ENCODE measurements at regions not wholly inside any gene's neighbourhood (a gene's known extent, or its start where the extent isn't known, plus 50 kb on each side); places are given as distances from the start of the nearest gene placed in this dataset.
"Not testable (repeated sequence)": the region's sequence is repeated elsewhere in the genome, so short reads cannot be mapped to it uniquely, and the experiment has no call there.

GRCh38 chr22:49383909-49384308, 443.8 kb downstream of the BRD1 start:
- H3K4me3 ChIP-seq (ENCODE audit: low read length); H3K9me3 ChIP-seq (ENCODE audit: low read depth, low read length); H3K27me3 ChIP-seq (ENCODE audit: insufficient read depth, low read length); H3K4me1 ChIP-seq (ENCODE audit: insufficient read depth, low read length): not testable (repeated sequence)

GRCh38 chr22:49382451-49382735, 445.3 kb downstream of the BRD1 start:
- Histone ChIP-seq H3K4me3 (ENCODE audit: low read length) (no peak overlapping the region), H3K27me3 (ENCODE audit: insufficient read depth, low read length) (no peaks in the 10 kb centered on the region), H3K4me1 (ENCODE audit: insufficient read depth, low read length) (no peaks in the 10 kb centered on the region), H3K9me3 (ENCODE audit: low read depth, low read length) (no peaks in the 10 kb centered on the region)

- H3K27me3 ChIP-seq (ENCODE audit: insufficient read depth, low read length), result no peaks in the 10 kb centered on the region
- H3K9me3 ChIP-seq (ENCODE audit: low read depth, low read length), result no peaks in the 10 kb centered on the region
- H3K4me1 ChIP-seq (ENCODE audit: insufficient read depth, low read length), result no peaks in the 10 kb centered on the region
- no peak overlapping the region for H3K4me3 ChIP-seq (ENCODE audit: low read length)
Observed at GRCh38 chr22:49381595-49382450, 445.9 kb downstream of the BRD1 start.

- Histone ChIP-seq H3K9me3 (ENCODE audit: low read depth, low read length) (no peaks in the 10 kb centered on the region), H3K4me3 (ENCODE audit: low read length) (no peak overlapping the region)
Observed at GRCh38 chr22:49380828-49381114, 446.9 kb downstream of the BRD1 start.

GRCh38 chr22:49380095-49380827, 447.4 kb downstream of the BRD1 start:
- H3K27me3 ChIP-seq (ENCODE audit: insufficient read depth, low read length), result no peaks in the 10 kb centered on the region
- H3K4me1 ChIP-seq (ENCODE audit: insufficient read depth, low read length), result no peaks in the 10 kb centered on the region
- no peaks in the 10 kb centered on the region for H3K9me3 ChIP-seq (ENCODE audit: low read depth, low read length)
- H3K4me3 ChIP-seq (ENCODE audit: low read length), result no peak overlapping the region

More at GRCh38 chr22:49380828-49381114, 446.9 kb downstream of the BRD1 start:
- Histone ChIP-seq H3K4me1 (ENCODE audit: insufficient read depth, low read length) (no peaks in the 10 kb centered on the region), H3K27me3 (ENCODE audit: insufficient read depth, low read length) (no peaks in the 10 kb centered on the region)

GRCh38 chr22:49377306-49377705, 450.4 kb downstream of the BRD1 start:
- Histone ChIP-seq H3K4me3 (ENCODE audit: low read length) (no peak overlapping the region), H3K9me3 (ENCODE audit: low read depth, low read length) (no peaks in the 10 kb centered on the region), H3K27me3 (ENCODE audit: insufficient read depth, low read length) (no peaks in the 10 kb centered on the region), H3K4me1 (ENCODE audit: insufficient read depth, low read length) (no peaks in the 10 kb centered on the region)

- no peaks in the 10 kb centered on the region for H3K4me1 ChIP-seq (ENCODE audit: insufficient read depth, low read length)
- H3K9me3 ChIP-seq (ENCODE audit: low read depth, low read length), result no peaks in the 10 kb centered on the region
- H3K27me3 ChIP-seq (ENCODE audit: insufficient read depth, low read length), result no peaks in the 10 kb centered on the region
- no peak overlapping the region for H3K4me3 ChIP-seq (ENCODE audit: low read length)
Observed at GRCh38 chr22:49373801-49374226, 453.9 kb downstream of the BRD1 start.

GRCh38 chr22:49373289-49373666, 454.4 kb downstream of the BRD1 start:
- Histone ChIP-seq H3K27me3 (ENCODE audit: insufficient read depth, low read length) (no peaks in the 10 kb centered on the region), H3K4me1 (ENCODE audit: insufficient read depth, low read length) (no peaks in the 10 kb centered on the region), H3K9me3 (ENCODE audit: low read depth, low read length) (no peaks in the 10 kb centered on the region), H3K4me3 (ENCODE audit: low read length) (no peak overlapping the region)

GRCh38 chr22:49372530-49373288, 455.0 kb downstream of the BRD1 start:
- H3K27me3 ChIP-seq (ENCODE audit: insufficient read depth, low read length), result no peaks in the 10 kb centered on the region
- H3K4me3 ChIP-seq (ENCODE audit: low read length), result no peak overlapping the region

GRCh38 chr22:49372111-49372529, 455.6 kb downstream of the BRD1 start:
- no peak overlapping the region for H3K4me3 ChIP-seq (ENCODE audit: low read length)
- no peaks in the 10 kb centered on the region for H3K9me3 ChIP-seq (ENCODE audit: low read depth, low read length)
- no peaks in the 10 kb centered on the region for H3K4me1 ChIP-seq (ENCODE audit: insufficient read depth, low read length)
- no peaks in the 10 kb centered on the region for H3K27me3 ChIP-seq (ENCODE audit: insufficient read depth, low read length)

More at GRCh38 chr22:49372530-49373288, 455.0 kb downstream of the BRD1 start:
- no peaks in the 10 kb centered on the region for H3K9me3 ChIP-seq (ENCODE audit: low read depth, low read length)
- no peaks in the 10 kb centered on the region for H3K4me1 ChIP-seq (ENCODE audit: insufficient read depth, low read length)

- no peaks in the 10 kb centered on the region for H3K9me3 ChIP-seq (ENCODE audit: low read depth, low read length)
- no peak overlapping the region for H3K4me3 ChIP-seq (ENCODE audit: low read length)
- no peaks in the 10 kb centered on the region for H3K4me1 ChIP-seq (ENCODE audit: insufficient read depth, low read length)
- H3K27me3 ChIP-seq (ENCODE audit: insufficient read depth, low read length), result no peaks in the 10 kb centered on the region
Observed at GRCh38 chr22:49371325-49372110, 456.2 kb downstream of the BRD1 start.

GRCh38 chr22:49370627-49371301, 456.9 kb downstream of the BRD1 start:
- Histone ChIP-seq H3K9me3 (ENCODE audit: low read depth, low read length) (no peaks in the 10 kb centered on the region), H3K4me3 (ENCODE audit: low read length) (no peak overlapping the region), H3K4me1 (ENCODE audit: insufficient read depth, low read length) (no peaks in the 10 kb centered on the region), H3K27me3 (ENCODE audit: insufficient read depth, low read length) (no peaks in the 10 kb centered on the region)

- H3K9me3 ChIP-seq (ENCODE audit: low read depth, low read length), result no peaks in the 10 kb centered on the region
Observed at GRCh38 chr22:49369726-49370626, 457.7 kb downstream of the BRD1 start.

More at GRCh38 chr22:49369726-49370626, 457.7 kb downstream of the BRD1 start:
- Histone ChIP-seq H3K4me1 (ENCODE audit: insufficient read depth, low read length) (no peaks in the 10 kb centered on the region), H3K27me3 (ENCODE audit: insufficient read depth, low read length) (no peaks in the 10 kb centered on the region), H3K4me3 (ENCODE audit: low read length) (no peak overlapping the region)

All from mononuclear cell (primary cell).